GM19238 (cell line): ENCODE measurements at regions not wholly inside any gene's neighbourhood (a gene's known extent, or its start where the extent isn't known, plus 50 kb on each side); places are given as distances from the start of the nearest gene placed in this dataset.
"Not testable (repeated sequence)": the region's sequence is repeated elsewhere in the genome, so short reads cannot be mapped to it uniquely, and the experiment has no call there.

Source experiments
- DNase-seq: peaks from one replicate; pipeline ENCODE4 v3.0.0; 2011; ENCODE audit warnings: low spot score; ENCODE audit not compliant: insufficient read length

- DNase-seq = no peak
These were observed 109.0 kb upstream of the TAS2R1 start for GRCh38 chr5:9739135-9739534.

GRCh38 chr5:9737265-9737664, 107.1 kb upstream of the TAS2R1 start:
- DNase-seq = no peak

GRCh38 chr5:9733486-9733885, 103.3 kb upstream of the TAS2R1 start:
- no peak for DNase-seq

GRCh38 chr5:9731159-9731558, 101.0 kb upstream of the TAS2R1 start:
- no peak for DNase-seq

GRCh38 chr5:9728261-9728660, 98.1 kb upstream of the TAS2R1 start:
- no peak for DNase-seq

GRCh38 chr5:9726931-9727330, 96.8 kb upstream of the TAS2R1 start:
- no peak for DNase-seq

GRCh38 chr5:9725265-9725664, 95.1 kb upstream of the TAS2R1 start:
- not testable (repeated sequence) for DNase-seq

GRCh38 chr5:9724707-9725106, 94.6 kb upstream of the TAS2R1 start:
- DNase-seq = no peak

- DNase-seq = no peak
These were observed 92.5 kb upstream of the TAS2R1 start for GRCh38 chr5:9722601-9723180.

- no peak for DNase-seq
These were observed 91.0 kb upstream of the TAS2R1 start for GRCh38 chr5:9721161-9721560.

- DNase-seq = no peak
These were observed 90.2 kb upstream of the TAS2R1 start for GRCh38 chr5:9720361-9720760.

- no peak for DNase-seq
These were observed 86.7 kb upstream of the TAS2R1 start for GRCh38 chr5:9716838-9717281.

- DNase-seq = no peak
These were observed 85.8 kb upstream of the TAS2R1 start for GRCh38 chr5:9715891-9716335.

- no peak for DNase-seq
These were observed 83.9 kb upstream of the TAS2R1 start for GRCh38 chr5:9713959-9714586.

- DNase-seq = no peak
These were observed 83.2 kb upstream of the TAS2R1 start for GRCh38 chr5:9713356-9713755.

- DNase-seq = no peak
These were observed 82.8 kb upstream of the TAS2R1 start for GRCh38 chr5:9712911-9713310.

- no peak for DNase-seq
These were observed 82.4 kb upstream of the TAS2R1 start for GRCh38 chr5:9712506-9712905.

GRCh38 chr5:9710069-9710468, 79.9 kb upstream of the TAS2R1 start:
- DNase-seq = no peak

GRCh38 chr5:9707732-9708462, 77.7 kb upstream of the TAS2R1 start:
- DNase-seq = no peak

- DNase-seq = no peak
These were observed 69.5 kb upstream of the TAS2R1 start for GRCh38 chr5:9699681-9700080.

GRCh38 chr5:9698841-9699240, 68.7 kb upstream of the TAS2R1 start:
- DNase-seq = no peak

GRCh38 chr5:9698125-9698826, 68.1 kb upstream of the TAS2R1 start:
- no peak for DNase-seq
